CD4-positive, alpha-beta T cell treated with Interleukin-21 for 1 hour (primary cell): ENCODE measurements at regions not wholly inside any gene's neighbourhood (a gene's known extent, or its start where the extent isn't known, plus 50 kb on each side); places are given as distances from the start of the nearest gene placed in this dataset.
"Not testable (repeated sequence)": the region's sequence is repeated elsewhere in the genome, so short reads cannot be mapped to it uniquely, and the experiment has no call there.

ENCODE experiments used
- DNase-seq: peaks from one replicate; pipeline ENCODE4 v3.0.0-alpha.2; 2020

GRCh38 chr4:3882316-3882885 is 116.2 kb downstream of the ADRA2C start:
- not testable (repeated sequence) for DNase-seq

DNA sequence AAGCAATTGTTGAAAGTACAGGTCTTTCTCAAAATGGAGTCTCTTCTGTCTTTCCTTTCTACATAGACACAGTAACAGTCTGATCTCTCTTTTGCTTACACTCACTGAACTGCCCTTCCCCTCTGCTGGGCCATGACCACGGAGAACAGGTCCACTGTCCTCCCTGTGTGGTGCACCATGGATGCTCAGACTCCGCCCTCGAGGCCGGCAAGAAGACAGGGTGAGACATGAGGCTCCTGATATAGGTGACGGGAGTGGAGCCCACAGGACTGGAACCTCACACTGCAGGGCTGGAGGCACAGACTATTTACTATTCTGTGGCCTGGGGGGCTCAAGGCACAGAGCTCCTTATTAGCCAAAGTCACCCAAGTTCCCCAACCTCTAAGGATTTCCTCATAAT is 118.1 kb downstream of the ADRA2C start:
- DNase-seq: not testable (repeated sequence)

- peak; percentile 15 for DNase-seq
Measured at GRCh38 chr4:3893590-3893989, 127.4 kb downstream of the ADRA2C start.

- not testable (repeated sequence) for DNase-seq
Measured at GRCh38 chr4:3894086-3894959, 128.1 kb downstream of the ADRA2C start.

- DNase-seq: no peak
Measured at GRCh38 chr4:3896441-3896840, 130.3 kb downstream of the ADRA2C start.

DNA sequence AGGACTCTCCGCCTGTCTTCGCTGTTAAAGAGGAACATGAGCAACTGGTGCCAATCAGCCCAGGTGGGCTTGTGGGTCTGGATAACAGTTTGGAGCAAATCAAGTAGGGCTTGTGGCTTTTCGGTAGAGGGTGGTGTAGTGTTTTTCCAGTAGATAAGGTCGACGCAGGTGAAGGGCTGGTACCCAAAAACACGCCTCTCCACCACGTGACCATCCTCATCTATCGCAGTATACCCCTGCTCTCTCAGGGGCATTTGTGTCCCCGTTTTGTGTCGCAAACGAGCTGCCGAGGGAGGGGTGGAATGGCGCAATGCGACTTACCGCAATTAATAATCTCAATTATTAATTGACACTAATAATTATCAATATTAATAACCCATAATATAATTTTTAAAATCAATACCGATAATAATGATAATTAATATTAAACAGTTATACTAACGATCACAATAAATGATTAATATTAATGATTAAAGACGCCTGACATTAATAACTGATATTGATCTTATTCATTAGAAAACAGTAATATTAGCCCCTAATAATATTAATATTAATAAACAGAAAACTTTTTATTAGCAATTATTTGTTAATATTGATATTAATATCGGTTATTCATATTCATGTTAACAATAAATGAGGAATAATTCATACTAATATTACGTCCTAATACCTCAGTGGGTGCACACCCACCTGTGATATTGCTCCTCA is 130.8 kb downstream of the ADRA2C start:
- DNase-seq: not testable (repeated sequence)

DNA sequence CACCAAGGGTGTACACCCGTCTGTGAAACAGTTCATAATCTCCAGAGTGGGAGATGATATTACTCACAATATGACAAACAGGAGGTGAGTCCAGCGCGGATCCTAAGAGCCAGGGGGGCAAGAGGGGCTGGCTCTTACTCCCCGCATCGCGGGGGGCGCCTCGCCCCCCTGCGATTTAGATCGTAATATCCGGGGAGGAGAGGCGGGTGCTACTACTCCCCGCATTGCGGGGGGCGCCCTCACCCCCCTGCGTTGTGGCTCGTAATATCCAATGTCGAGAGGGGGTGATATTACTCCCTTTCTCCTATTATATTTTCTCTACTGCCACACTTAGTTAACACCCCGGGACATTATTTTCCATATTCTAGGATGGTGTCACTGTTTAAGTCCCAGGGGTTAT is 131.9 kb downstream of the ADRA2C start:
- DNase-seq: no peak

- not testable (repeated sequence) for DNase-seq
Measured at GRCh38 chr4:3898928-3899327, 132.7 kb downstream of the ADRA2C start.

DNA sequence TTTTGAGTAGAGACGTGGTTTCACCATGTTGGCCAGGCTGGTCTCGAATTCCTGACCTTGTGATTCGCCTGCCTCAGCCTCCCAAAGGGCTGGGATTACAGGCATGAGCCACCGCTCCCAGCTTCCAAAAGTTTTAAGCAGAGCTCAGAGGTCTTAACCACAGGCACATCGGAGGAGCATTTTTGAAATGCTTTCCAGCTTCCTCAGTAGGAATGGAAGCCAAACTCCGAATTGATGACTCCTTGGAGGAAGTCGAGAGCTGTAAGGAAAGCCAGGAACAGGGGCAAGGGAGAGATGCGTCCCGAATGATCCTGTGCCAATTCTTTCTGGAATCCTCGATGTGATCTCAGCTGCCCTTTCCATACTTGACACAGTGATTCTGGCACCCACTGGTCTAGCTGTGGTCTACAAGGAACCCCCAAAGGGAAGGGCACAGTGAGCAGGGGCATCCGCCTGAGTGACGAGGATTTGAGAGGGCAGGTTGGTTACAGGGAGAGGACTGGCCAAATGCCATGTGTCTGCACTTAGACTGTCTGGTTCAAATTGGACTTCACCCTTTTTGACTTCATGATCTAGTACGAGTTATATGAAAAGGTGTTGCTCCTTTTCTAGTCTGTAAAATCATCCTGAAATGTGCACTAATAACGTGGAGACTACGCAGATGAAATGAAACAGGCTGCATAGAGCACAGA is 138.2 kb downstream of the ADRA2C start:
- not testable (repeated sequence) for DNase-seq

DNA sequence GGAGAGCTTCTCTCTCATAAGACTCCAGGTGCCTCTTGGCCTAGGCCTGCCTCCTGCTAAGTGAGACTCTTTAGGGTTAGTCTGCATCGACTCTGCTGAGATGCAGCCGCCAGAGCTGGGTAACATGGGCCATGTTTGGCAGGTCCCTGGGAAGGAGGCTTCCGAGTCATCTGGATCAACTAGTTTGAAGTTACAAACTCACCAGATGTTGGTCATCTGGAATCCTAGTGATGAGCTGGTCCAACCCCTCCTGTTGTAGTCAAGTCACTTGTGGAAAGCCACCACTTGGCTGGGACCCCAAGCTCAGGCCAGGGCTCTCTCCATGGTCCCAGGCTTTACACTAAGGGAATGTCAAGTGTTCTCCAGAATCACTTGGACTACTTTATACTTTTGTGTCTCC is 143.4 kb downstream of the ADRA2C start:
- not testable (repeated sequence) for DNase-seq

GRCh38 chr4:3910161-3910950 is 144.2 kb downstream of the ADRA2C start:
- not testable (repeated sequence) for DNase-seq

DNA sequence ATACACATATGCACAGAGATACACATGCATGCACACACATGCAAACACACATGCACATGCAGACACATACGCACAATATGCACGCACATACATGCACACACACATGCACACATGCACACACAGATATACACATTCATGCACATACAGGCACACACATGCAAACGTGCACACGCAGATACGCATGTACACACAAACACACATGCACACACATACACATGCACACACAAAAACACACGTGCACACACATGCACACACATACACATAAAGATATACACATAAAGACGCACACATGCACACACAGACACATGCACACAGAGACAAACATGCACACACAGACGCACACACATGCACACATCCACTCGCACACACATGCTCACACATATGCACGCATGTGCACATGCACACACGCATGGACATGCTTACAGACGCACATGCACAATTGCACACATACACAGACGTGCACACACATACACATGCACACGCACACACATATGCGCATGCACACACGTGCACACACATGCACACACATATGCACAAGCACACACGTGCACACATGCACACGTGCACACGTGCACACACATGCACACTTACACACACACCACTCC is 145.2 kb downstream of the ADRA2C start:
- no peak for DNase-seq

- DNase-seq: not testable (repeated sequence)
Measured at GRCh38 chr4:3914511-3914910, 148.3 kb downstream of the ADRA2C start.

- DNase-seq: not testable (repeated sequence)
Measured at GRCh38 chr4:3919509-3919908, 153.3 kb downstream of the ADRA2C start.

DNA sequence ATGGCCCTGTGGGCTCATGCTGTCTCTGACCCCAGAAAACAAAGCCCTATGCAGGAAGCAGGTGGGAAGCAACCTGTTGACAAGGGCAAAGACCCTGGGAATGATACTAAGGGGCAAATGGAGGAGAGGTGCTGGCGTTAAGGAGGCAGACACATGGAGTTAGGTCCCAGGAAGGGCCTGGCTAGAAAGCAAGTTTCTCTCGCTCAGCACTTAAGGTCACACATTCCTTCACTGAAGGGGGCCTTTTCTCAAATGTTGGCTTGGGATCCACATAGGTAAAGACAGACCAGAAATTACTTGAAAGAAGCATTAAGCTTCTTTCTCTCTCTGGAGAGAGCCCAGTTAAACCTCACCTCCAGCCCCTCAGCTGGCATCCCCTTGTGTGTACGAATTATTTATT is 155.7 kb downstream of the ADRA2C start:
- DNase-seq: not testable (repeated sequence)

DNA sequence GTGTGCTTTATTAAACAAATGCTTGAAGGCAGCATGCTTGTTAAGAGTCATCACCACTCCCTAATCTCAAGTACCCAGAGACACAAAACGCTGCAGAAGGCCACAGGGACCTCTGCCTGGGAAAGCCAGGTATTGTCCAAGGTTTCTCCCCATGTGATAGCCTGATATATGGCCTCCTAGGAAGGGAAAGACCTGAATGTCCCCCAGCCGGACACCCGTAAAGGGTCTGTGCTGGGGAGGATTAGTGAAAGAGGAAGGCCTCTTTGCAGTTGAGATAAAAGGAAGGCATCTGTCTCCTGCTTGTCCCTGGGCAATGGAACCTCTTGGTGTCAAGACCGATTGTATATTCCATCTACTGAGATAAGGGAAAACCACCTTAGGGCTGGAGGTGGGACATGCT is 159.7 kb downstream of the ADRA2C start:
- not testable (repeated sequence) for DNase-seq

DNA sequence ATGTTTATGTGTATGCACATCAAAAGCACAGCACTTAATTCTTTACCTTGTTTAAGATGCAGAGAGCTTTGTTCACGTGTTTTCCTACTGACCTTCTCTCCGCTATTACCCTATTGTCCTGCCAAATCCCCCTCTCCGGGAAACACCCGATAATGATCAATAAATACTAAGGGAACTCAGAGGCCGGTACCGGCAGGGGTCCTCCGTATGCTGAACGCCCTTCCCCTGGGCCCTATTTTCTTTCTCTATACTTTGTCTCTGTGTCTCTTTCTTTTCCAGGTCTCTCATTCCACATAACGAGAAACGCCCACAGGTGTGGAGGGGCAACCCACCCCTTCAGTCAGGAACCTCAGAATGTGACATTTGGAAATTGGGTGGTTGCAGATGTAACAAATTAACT is 160.1 kb downstream of the ADRA2C start:
- not testable (repeated sequence) for DNase-seq

GRCh38 chr4:3926969-3927755 is 161.0 kb downstream of the ADRA2C start:
- DNase-seq: not testable (repeated sequence)

DNA sequence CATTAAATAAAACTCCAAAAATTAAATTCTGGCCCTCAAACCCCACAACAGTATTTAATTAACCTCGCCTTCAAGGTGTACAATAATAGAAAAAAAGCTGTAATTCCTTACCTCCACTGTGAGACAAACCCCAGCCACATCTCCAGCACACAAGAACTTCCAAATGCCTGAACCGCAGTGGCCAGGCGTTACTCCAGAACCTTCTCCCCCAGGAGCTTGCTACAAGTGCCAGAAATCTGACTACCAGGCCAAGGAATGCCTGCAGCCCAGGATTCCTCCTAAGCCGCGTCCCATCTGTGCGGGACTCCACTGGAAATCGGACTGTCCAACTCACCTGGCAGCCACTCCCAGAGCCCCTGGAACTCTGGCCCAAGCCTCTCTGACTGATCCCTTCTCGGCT is 163.2 kb downstream of the ADRA2C start:
- DNase-seq: not testable (repeated sequence)

- not testable (repeated sequence) for DNase-seq
Measured at GRCh38 chr4:3932734-3933133, 166.5 kb downstream of the ADRA2C start.

DNA sequence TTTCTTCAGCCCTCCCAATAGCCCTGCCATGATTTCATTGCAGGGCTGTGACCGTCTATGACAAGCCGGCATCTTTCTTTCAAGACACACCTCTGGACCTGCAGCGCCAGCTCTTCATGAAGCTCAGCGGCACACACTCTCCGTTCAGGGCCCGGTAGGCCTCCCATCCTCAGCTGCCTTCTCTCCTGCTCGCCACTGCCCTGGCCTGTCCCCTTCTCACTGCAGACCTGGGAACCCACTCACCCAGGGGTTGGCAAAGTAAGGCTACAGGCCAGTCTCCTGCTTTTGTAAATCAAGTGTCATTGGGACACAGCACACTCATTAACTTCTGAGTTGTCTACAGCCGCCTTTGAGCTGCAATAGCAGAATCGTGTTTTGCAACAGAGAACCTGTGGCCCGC is 169.2 kb downstream of the ADRA2C start:
- DNase-seq: not testable (repeated sequence)
